HG02759 (cell line): ENCODE measurements at regions not wholly inside any gene's neighbourhood (a gene's known extent, or its start where the extent isn't known, plus 50 kb on each side); places are given as distances from the start of the nearest gene placed in this dataset.
"Not testable (repeated sequence)": the region's sequence is repeated elsewhere in the genome, so short reads cannot be mapped to it uniquely, and the experiment has no call there.

ENCODE experiments used
- ATAC-seq: cut with Tn5 transposase; IDR thresholded peaks from one replicate; pipeline ENCODE4 v1.9.1; 2021; ENCODE audit warnings: mild to moderate bottlenecking, moderate library complexity; ENCODE audit not compliant: unreplicated experiment

DNA sequence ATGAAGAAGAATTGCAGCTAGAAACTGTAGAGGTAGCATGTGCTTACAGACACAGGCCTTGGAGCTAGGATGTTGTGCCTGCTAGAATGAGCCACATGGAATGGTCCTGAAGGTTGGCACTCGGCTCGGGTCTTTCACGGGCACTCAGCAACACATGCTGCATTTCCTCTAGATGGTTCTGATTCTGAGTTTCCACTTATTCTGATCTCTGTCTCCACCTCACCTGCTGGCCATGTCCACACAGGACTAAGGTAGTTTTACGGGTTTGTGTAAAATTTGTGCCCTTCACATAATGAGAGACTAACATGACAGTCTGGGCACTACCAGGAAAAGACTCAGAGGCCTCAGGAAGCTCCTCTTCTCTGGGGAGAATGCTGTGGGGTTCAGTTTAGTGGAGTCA is 444.8 kb upstream of the MKI67 start:
- no peak for ATAC-seq

- no peak for ATAC-seq
These were observed 445.5 kb upstream of the MKI67 start for GRCh38 chr10:128571745-128572144.

DNA sequence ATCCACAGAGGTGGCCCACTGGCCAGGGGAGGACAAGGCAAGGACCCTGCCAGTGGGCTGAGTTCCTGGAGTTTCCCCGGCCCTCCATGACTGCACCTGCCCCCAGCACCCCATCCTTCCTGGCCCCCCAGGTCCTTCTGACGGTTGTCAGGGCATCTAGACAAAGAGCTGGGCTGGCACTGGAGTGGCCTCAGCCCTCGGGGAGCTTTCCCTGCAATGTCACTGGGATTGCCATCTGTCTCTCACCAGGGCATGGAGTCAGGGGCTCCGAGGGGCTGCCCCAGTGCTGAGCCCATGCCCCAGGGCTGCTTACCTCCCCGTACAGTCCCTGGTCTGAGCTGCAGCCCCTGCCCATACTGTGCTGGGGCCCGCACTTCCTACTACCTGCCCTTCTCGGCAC is 446.5 kb upstream of the MKI67 start:
- ATAC-seq: no peak

DNA sequence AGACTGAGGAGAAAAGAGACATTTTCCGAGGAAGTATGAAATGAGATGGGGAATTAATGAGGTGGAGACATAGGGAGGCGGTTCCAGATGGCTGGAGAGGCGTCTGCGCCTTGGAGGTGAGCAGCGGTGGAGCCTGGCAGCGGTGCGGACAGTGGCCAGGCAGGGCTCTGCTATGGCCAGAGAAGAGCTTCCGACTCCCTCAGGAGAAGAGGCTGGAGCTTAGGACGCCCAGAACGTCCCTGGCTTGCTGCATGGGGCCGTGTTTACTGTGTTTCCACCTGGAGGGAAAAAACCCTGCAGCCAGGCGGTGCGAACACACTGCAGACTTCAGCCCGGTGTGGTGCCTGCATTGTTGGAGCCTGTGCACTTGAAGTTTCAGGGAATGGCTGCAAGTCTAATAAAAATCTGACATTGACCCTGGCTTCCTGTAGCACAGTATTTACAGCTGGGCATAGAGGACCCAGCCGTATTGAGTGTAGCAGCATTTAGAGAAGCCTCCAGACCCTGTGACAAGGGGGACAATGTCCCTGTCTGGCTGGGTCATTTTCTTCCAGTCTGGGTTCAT is 447.1 kb upstream of the MKI67 start:
- ATAC-seq: no peak

- ATAC-seq: no peak
These were observed 447.8 kb upstream of the MKI67 start for GRCh38 chr10:128573986-128574385.

GRCh38 chr10:128574581-128575210 is 448.5 kb upstream of the MKI67 start:
- no peak for ATAC-seq

GRCh38 chr10:128575761-128576160 is 449.5 kb upstream of the MKI67 start:
- no peak for ATAC-seq

DNA sequence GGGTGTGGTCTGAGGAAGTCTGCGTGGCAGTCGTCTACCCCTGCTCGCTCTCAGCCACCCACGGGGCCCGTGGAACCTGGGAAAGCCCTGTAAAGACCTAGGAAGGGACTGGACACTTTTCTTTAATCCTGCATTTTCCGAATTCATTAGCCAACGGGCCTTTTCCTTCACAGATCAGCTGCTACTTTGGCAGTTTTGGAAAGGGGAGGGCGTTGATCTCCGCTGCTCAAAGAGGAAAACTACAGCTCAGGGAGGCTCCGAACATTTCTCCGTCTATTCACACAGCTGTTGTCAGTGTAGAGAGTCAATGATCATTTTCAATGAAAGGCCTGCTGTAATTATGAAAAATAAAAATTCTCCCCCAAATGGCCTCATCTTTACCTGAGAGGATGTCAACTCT is 450.1 kb upstream of the MKI67 start:
- no peak for ATAC-seq

- ATAC-seq: no peak
These were observed 450.9 kb upstream of the MKI67 start for GRCh38 chr10:128576943-128577670.

- no peak for ATAC-seq
These were observed 451.9 kb upstream of the MKI67 start for GRCh38 chr10:128577958-128578750.

GRCh38 chr10:128578766-128579165 is 452.5 kb upstream of the MKI67 start:
- ATAC-seq: no peak

- ATAC-seq: no peak
These were observed 453.1 kb upstream of the MKI67 start for GRCh38 chr10:128579280-128579865.

DNA sequence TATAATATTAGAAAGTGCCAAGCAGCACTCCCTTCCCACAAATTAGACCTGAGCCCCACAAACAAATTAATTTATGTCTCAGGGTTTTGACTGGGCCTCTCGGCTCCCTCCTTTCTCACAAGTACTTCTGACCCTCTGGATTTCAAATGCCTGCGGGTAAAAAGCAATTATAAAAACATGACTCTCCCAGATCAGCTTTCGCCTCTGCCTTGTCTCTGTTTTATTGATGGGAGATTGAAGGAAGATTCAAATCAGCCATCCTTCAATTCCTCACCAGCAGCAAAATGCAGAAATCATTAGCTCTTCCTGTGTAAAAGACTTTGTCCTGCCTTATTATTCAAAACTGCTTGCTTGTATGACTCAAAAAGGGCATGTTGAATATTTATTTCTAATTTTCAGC is 453.7 kb upstream of the MKI67 start:
- ATAC-seq: no peak

DNA sequence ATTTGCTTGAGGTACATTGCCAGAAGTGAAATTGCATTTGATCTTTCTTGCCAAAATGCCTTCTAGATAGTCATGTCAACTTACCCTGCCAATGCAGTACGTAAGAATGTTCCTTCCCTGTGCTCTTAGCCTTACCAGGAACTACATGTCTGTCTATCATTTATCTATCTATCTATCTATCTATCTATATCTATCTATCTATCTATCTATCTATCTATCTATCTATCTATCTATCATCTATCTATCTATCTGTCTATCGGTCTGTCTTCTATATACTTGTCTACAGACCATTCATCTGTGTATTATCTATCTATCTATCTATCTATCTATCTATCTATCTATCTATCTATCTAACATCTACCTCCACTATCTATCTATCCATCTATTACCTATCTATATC is 456.9 kb upstream of the MKI67 start:
- not testable (repeated sequence) for ATAC-seq

DNA sequence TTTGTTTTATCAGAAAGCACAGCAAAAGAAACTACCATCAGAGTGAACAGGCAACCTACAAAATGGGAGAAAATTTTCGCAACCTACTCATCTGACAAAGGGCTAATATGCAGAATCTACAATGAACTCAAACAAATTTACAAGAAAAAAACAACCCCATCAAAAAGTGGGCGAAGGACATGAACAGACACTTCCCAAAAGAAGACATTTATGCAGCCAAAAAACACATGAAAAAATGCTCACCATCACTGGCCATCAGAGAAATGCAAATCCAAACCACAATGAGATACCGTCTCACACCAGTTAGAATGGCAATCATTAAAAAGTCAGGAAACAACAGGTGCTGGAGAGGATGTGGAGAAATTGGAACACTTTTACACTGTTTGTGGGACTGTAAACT is 460.4 kb upstream of the MKI67 start:
- ATAC-seq: not testable (repeated sequence)

DNA sequence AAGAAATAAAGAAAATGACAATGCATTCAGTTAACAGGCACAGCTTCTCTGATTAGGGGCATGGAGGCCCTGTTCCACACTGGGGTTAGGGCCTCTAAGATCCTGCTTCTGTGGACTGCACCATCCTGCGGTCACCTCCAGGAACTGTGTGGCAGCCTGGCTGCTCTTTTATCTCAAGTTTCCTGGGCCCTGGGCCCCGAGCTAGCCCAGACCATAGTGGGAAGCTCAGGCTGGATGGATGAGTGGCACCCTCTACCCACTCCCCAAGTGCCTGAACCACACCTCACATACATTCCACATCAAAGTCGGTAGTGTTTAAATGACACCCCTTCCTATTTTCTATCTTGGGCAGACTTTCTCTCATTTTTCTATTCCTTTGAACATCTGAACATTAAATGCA is 461.5 kb upstream of the MKI67 start:
- no peak for ATAC-seq

DNA sequence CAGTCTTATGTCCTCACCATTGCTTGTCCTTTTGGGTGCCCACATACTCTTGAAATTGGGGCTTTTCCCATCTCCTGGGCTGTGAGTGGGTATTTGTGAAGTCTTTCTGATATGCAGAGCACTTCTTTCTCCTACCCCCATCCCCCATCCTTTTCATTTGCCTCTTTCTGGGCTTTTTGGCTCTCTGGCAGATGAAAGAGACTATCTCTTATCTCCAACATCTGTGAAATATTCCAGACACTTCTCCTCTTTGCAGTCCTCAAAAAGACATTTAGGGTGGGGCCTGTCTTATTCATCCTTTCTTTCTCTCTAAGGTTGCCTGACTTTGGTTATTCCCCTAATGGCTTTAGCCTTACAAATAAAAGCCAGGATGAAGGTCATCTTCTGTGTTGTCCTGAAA is 462.2 kb upstream of the MKI67 start:
- ATAC-seq: no peak

GRCh38 chr10:128594688-128595087 is 468.5 kb upstream of the MKI67 start:
- ATAC-seq: no peak

- no peak for ATAC-seq
These were observed 470.7 kb upstream of the MKI67 start for GRCh38 chr10:128596906-128597305.

GRCh38 chr10:128599030-128599429 is 472.8 kb upstream of the MKI67 start:
- no peak for ATAC-seq

- ATAC-seq: no peak
These were observed 473.3 kb upstream of the MKI67 start for GRCh38 chr10:128599538-128599937.
